ENCODE measurements at regions not wholly inside any gene's neighbourhood (a gene's known extent, or its start where the extent isn't known, plus 50 kb on each side); places are given as distances from the start of the nearest gene placed in this dataset.

GRCh38 chr4:181731900-181732299 is 511.3 kb upstream of the TENM3 start:
- TF ChIP-seq CTCF (IDR thresholded peaks at IDR 0.05; ENCODE audit: insufficient read depth, low read depth, low read length) = no peak
- TF ChIP-seq EZH2 (IDR thresholded peaks at IDR 0.05; ENCODE audit: insufficient read depth, low read length) = no peak
